ENCODE measurements at regions not wholly inside any gene's neighbourhood (a gene's known extent, or its start where the extent isn't known, plus 50 kb on each side); places are given as distances from the start of the nearest gene placed in this dataset.
"Not testable (repeated sequence)": the region's sequence is repeated elsewhere in the genome, so short reads cannot be mapped to it uniquely, and the experiment has no call there.

DNA sequence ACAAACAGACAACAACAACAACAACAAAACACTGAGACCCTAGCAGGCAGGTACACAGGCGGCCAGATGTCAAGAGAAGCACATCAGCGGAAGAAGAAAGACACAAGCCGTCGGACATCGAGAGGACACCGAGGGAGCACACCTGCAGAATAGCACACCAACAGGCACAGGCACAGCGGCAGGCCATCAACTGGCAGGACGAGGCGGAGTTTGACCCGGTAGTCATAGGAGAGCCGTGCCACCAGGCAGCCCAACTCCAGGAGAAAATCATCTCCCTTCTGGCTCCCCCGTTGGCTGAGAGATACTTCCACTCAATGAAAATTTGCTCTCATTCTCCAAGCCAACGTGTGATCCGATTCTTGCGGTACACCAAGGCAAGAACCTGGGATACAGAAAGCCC is 352.1 kb upstream of the IZUMO3 start:
- H3K27me3 ChIP-seq (replicated peaks; ENCODE audit: insufficient read depth): no peaks in the 10 kb centered on the region
- DNase-seq (ENCODE audit: low spot score) (no peak), ATAC-seq (ENCODE audit: insufficient number of reproducible peaks, low FRiP score, low read depth) (no peak)
- H3K4me1 ChIP-seq (ENCODE audit: control insufficient read depth in 1 of 2, low read depth in 2 of 2): no peaks in the 10 kb centered on the region
- TF ChIP-seq, protein P1, sequence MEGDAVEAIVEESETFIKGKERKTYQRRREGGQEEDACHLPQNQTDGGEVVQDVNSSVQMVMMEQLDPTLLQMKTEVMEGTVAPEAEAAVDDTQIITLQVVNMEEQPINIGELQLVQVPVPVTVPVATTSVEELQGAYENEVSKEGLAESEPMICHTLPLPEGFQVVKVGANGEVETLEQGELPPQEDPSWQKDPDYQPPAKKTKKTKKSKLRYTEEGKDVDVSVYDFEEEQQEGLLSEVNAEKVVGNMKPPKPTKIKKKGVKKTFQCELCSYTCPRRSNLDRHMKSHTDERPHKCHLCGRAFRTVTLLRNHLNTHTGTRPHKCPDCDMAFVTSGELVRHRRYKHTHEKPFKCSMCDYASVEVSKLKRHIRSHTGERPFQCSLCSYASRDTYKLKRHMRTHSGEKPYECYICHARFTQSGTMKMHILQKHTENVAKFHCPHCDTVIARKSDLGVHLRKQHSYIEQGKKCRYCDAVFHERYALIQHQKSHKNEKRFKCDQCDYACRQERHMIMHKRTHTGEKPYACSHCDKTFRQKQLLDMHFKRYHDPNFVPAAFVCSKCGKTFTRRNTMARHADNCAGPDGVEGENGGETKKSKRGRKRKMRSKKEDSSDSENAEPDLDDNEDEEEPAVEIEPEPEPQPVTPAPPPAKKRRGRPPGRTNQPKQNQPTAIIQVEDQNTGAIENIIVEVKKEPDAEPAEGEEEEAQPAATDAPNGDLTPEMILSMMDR (IDR thresholded peaks at IDR 0.05): no peak
- H3K36me3 ChIP-seq: no peaks in the 10 kb centered on the region
- H3K4me3 ChIP-seq: no peak overlapping the region
- H3K9me3 ChIP-seq: no peaks in the 10 kb centered on the region
- H3K27ac ChIP-seq: no peak overlapping the region

DNA sequence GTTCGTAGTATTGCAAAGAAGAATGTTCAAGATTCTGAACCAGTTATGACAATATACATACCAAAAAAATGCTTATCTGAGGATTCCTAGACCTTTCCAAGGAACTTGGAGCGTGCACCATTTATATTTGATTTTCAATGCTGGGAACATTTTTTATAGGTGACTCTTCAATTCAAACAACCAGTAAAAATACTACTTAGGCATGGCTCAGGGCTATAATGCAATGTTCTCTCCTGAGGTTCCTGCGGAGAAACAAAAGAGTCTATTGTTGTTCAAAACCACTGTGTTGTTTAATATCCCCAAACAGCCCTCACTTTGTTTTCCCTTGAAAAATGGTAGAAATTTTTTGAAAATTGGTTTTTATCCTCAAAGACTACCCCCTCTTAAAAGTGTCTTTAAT is 335.7 kb upstream of the IZUMO3 start:
- Histone ChIP-seq H3K4me1 (ENCODE audit: control insufficient read depth in 1 of 2, low read depth in 2 of 2) (no peaks in the 10 kb centered on the region), H3K27ac (no peak overlapping the region), H3K27me3 (replicated peaks; ENCODE audit: insufficient read depth) (no peaks in the 10 kb centered on the region), H3K4me3 (no peak overlapping the region), H3K36me3 (no peaks in the 10 kb centered on the region), H3K9me3 (no peaks in the 10 kb centered on the region)
- no peak for ATAC-seq (ENCODE audit: insufficient number of reproducible peaks, low FRiP score, low read depth)
- no peak for DNase-seq (ENCODE audit: low spot score)
- TF ChIP-seq, protein P1 (IDR thresholded peaks at IDR 0.05): no peak

DNA sequence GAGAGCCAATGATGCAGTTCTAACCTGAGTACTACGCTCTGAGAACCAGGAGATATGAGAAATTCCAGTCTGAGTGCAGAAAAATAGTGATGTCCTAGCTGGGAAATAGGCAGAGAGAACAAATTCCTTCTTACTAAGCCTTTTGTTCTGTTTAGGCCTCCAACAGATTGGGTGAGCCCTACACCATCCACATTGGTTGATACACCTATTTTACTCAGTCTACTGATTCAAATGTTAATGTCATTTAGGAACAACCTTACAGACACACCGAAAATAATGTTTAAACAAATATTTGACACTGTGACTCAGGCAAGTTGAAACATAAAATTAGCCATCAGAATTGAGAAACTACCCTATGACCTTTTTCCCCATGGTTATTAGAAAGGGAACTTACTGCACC is 333.9 kb upstream of the IZUMO3 start:
- Histone ChIP-seq H3K27ac (no peak overlapping the region), H3K36me3 (no peaks in the 10 kb centered on the region), H3K4me3 (no peak overlapping the region), H3K4me1 (ENCODE audit: control insufficient read depth in 1 of 2, low read depth in 2 of 2) (no peaks in the 10 kb centered on the region), H3K9me3 (no peaks in the 10 kb centered on the region), H3K27me3 (replicated peaks; ENCODE audit: insufficient read depth) (no peaks in the 10 kb centered on the region)
- DNase-seq (ENCODE audit: low spot score) (no peak), ATAC-seq (ENCODE audit: insufficient number of reproducible peaks, low FRiP score, low read depth) (no peak)
- TF ChIP-seq, protein P1 (IDR thresholded peaks at IDR 0.05): no peak

DNA sequence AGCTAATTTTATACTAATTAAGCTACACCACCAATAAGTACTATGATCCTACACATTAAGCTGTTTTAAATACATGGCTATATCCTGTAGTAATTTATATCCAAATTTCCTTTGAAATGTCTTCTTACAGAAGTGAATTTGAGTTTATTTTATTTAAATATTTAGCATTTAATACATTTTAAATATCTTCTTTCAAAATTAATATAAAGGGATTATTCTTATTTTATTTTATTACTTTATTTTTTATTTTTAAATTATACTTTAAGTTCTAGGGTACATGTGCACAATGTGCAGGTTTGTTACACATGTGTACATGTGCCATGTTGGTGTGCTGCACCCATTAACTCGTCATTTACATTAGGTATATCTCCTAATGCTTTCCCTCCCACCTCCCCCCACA is 310.9 kb upstream of the IZUMO3 start:
- H3K36me3 ChIP-seq; H3K9me3 ChIP-seq; H3K27me3 ChIP-seq (replicated peaks; ENCODE audit: insufficient read depth); DNase-seq (ENCODE audit: low spot score); ATAC-seq (ENCODE audit: insufficient number of reproducible peaks, low FRiP score, low read depth); H3K4me3 ChIP-seq; H3K27ac ChIP-seq; H3K4me1 ChIP-seq (ENCODE audit: control insufficient read depth in 1 of 2, low read depth in 2 of 2): not testable (repeated sequence)

DNA sequence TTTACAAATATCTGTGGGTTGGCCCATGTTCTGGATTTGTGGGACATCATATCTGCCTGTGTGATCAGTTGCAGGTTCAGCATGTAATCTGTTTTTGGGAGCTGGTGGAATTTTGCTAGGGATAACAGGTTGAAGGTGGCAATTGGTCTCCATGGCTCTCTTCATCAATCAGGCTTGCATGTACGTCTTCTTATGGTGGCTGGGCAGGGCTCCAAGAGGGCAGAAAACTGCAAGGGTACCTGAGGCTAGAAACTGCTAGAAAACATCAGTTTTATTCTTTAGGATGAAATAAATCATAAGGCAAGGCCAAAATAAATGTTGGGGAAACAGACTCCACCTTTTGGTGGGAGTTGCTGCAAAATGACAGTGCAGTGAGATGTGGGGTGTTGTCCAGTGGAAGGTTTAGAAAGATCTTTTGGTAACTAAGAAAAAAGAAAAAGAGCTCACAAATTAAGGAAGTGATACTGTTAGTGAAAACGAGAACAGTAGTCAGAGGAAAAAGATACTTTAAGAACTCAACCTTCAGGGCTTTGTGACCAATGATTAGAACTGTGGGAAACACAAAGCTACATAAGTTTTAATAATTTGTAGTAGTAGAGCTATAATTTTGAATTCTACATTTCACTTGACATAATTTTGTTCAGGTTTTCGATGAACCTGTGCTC is 300.7 kb upstream of the IZUMO3 start:
- Histone ChIP-seq H3K4me1 (ENCODE audit: control insufficient read depth in 1 of 2, low read depth in 2 of 2) (no peaks in the 10 kb centered on the region), H3K4me3 (no peak overlapping the region), H3K36me3 (no peaks in the 10 kb centered on the region), H3K27ac (no peak overlapping the region), H3K9me3 (no peaks in the 10 kb centered on the region), H3K27me3 (replicated peaks; ENCODE audit: insufficient read depth) (no peaks in the 10 kb centered on the region)
- ATAC-seq (ENCODE audit: insufficient number of reproducible peaks, low FRiP score, low read depth) (no peak), DNase-seq (ENCODE audit: low spot score) (no peak)
- TF ChIP-seq, protein P1 (IDR thresholded peaks at IDR 0.05): no peak

DNA sequence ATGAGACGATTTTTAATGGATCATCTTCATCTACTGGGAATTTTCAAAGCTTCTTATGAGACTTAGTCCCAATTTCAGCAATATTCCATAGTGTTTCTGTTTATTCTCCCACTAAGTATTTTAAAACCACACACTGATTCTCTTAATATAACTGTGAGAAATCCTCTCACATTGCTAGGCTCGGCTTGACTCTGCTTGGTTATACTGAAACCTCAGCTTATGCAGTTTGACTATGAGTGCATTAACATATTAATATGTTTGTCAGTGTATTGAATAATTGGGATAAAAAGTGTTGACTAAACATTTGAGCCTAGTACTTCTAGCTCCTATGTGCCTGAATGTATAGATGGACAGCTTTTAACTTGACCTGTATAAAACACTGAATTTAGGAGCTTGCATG is 298.5 kb upstream of the IZUMO3 start:
- Histone ChIP-seq H3K9me3 (no peaks in the 10 kb centered on the region), H3K27me3 (replicated peaks; ENCODE audit: insufficient read depth) (no peaks in the 10 kb centered on the region), H3K27ac (no peak overlapping the region), H3K36me3 (no peaks in the 10 kb centered on the region), H3K4me3 (no peak overlapping the region), H3K4me1 (ENCODE audit: control insufficient read depth in 1 of 2, low read depth in 2 of 2) (no peaks in the 10 kb centered on the region)
- TF ChIP-seq, protein P1 (IDR thresholded peaks at IDR 0.05): no peak
- DNase-seq (ENCODE audit: low spot score) (no peak), ATAC-seq (ENCODE audit: insufficient number of reproducible peaks, low FRiP score, low read depth) (no peak)

Measured in thoracic aorta (tissue), 2 donors.